ENCODE measurements at regions not wholly inside any gene's neighbourhood (a gene's known extent, or its start where the extent isn't known, plus 50 kb on each side); places are given as distances from the start of the nearest gene placed in this dataset.

- H3K9me3 Mint-ChIP-seq (ENCODE audit: unreplicated experiment): no peaks in the 10 kb centered on the region
- no peak overlapping the region for H3K27ac Mint-ChIP-seq (ENCODE audit: unreplicated experiment)
- DNase-seq: no peak
- peaks cover 10% of the 10 kb centered on the region for H3K36me3 Mint-ChIP-seq (ENCODE audit: unreplicated experiment)
- no peaks in the 10 kb centered on the region for H3K27me3 Mint-ChIP-seq (ENCODE audit: unreplicated experiment)
- no peak overlapping the region for H3K4me3 Mint-ChIP-seq (ENCODE audit: unreplicated experiment)
- TF ChIP-seq CTCF (IDR thresholded peaks at IDR 0.05; ENCODE audit: partially characterized antibody, unreplicated experiment): no peak
- peaks cover 2% of the 10 kb centered on the region for H3K4me1 Mint-ChIP-seq (ENCODE audit: low read depth, unreplicated experiment)
Observed at GRCh38 chr2:45218931-45219339, 209.7 kb upstream of the SIX2 start.

GRCh38 chr2:45218297-45218696 is 209.0 kb upstream of the SIX2 start:
- Mint-ChIP-seq H3K4me3 (ENCODE audit: unreplicated experiment) (no peak overlapping the region), H3K4me1 (ENCODE audit: low read depth, unreplicated experiment) (no peaks in the 10 kb centered on the region), H3K27me3 (ENCODE audit: unreplicated experiment) (no peaks in the 10 kb centered on the region), H3K9me3 (ENCODE audit: unreplicated experiment) (no peaks in the 10 kb centered on the region), H3K36me3 (ENCODE audit: unreplicated experiment) (peaks cover 10% of the 10 kb centered on the region), H3K27ac (ENCODE audit: unreplicated experiment) (no peak overlapping the region)
- DNase-seq: no peak
- TF ChIP-seq CTCF (IDR thresholded peaks at IDR 0.05; ENCODE audit: partially characterized antibody, unreplicated experiment): no peak

- no peak overlapping the region for H3K27ac Mint-ChIP-seq (ENCODE audit: unreplicated experiment)
- no peak for DNase-seq
- H3K9me3 Mint-ChIP-seq (ENCODE audit: unreplicated experiment): no peaks in the 10 kb centered on the region
- H3K4me3 Mint-ChIP-seq (ENCODE audit: unreplicated experiment): no peak overlapping the region
- TF ChIP-seq CTCF (IDR thresholded peaks at IDR 0.05; ENCODE audit: partially characterized antibody, unreplicated experiment): no peak
- H3K27me3 Mint-ChIP-seq (ENCODE audit: unreplicated experiment): no peaks in the 10 kb centered on the region
- no peaks in the 10 kb centered on the region for H3K4me1 Mint-ChIP-seq (ENCODE audit: low read depth, unreplicated experiment)
- H3K36me3 Mint-ChIP-seq (ENCODE audit: unreplicated experiment): peaks cover 10% of the 10 kb centered on the region
Observed at GRCh38 chr2:45216118-45216517, 206.9 kb upstream of the SIX2 start.

- H3K4me3 Mint-ChIP-seq (ENCODE audit: unreplicated experiment): no peak overlapping the region
Observed at GRCh38 chr2:45214550-45214949, 205.3 kb upstream of the SIX2 start.

More at GRCh38 chr2:45214550-45214949, 205.3 kb upstream of the SIX2 start:
- Mint-ChIP-seq H3K4me1 (ENCODE audit: low read depth, unreplicated experiment) (no peaks in the 10 kb centered on the region), H3K27me3 (ENCODE audit: unreplicated experiment) (no peaks in the 10 kb centered on the region), H3K9me3 (ENCODE audit: unreplicated experiment) (no peaks in the 10 kb centered on the region), H3K27ac (ENCODE audit: unreplicated experiment) (no peak overlapping the region), H3K36me3 (ENCODE audit: unreplicated experiment) (peaks cover 10% of the 10 kb centered on the region)
- no peak for TF ChIP-seq CTCF (IDR thresholded peaks at IDR 0.05; ENCODE audit: partially characterized antibody, unreplicated experiment)
- DNase-seq: no peak
